H1 (cell line): ENCODE measurements at regions not wholly inside any gene's neighbourhood (a gene's known extent, or its start where the extent isn't known, plus 50 kb on each side); places are given as distances from the start of the nearest gene placed in this dataset.

Experiments
- HDAC2 ChIP-seq, 2 experiments: fragments of 300-600 bp in 1 of 2; sonication (generic) in 1 of 2; IDR thresholded peaks; 2 replicates each; pipeline ENCODE4 v1.6.1; 2011 to 2012; ENCODE audit warnings: low read depth in 2 of 2, low read length in 2 of 2, mild to moderate bottlenecking in 2 of 2, moderate library complexity in 2 of 2, borderline replicate concordance in 1 of 2, inconsistent platforms in 1 of 2
- TF ChIP-seq, protein P1 (sequence below): fragments of 300-600 bp; sonication (generic); IDR thresholded peaks from 2 replicates; pipeline ENCODE4 v1.7.1; 2012; ENCODE audit warnings: low read length, moderate library complexity, mild to moderate bottlenecking, inconsistent platforms; ENCODE audit not compliant: insufficient replicate concordance

DNA sequence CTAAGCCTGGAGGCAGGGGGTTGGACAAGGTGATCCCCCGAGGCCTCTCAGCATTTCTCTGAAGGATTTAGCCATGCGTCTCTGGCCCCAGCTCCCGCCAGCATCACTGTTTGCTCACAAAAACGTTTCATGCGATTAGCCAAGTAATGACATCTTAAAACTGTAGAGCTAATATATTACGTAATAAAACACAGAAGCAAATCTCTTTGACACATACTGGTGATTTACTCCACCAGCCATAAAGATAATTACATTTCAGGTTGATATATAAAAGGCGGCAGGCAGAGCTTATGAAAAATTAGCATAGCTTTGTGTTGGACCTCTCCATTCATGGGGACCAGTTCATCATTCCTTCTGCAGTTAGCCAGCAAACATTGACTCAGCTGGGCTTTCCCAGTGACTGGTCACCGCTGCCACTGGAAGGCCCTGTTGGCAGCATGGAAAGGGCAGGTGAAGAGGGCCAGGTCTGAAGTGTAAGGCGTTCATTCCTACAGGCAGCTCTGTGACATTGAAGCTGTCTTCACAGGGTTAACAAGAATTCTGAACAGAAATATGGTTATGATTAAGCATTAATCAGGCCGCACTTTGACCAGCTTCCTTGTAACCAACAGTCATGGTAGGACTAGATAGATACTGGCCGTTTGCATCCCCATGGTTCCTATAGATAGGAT is 150.3 kb downstream of the NECTIN1 start (continued):
- no peak for TF ChIP-seq HDAC2 (IDR thresholded peaks at IDR 0.05; ENCODE audit: borderline replicate concordance in 1 of 2, low read depth in 2 of 2, low read length in 2 of 2)
- TF ChIP-seq, protein P1, sequence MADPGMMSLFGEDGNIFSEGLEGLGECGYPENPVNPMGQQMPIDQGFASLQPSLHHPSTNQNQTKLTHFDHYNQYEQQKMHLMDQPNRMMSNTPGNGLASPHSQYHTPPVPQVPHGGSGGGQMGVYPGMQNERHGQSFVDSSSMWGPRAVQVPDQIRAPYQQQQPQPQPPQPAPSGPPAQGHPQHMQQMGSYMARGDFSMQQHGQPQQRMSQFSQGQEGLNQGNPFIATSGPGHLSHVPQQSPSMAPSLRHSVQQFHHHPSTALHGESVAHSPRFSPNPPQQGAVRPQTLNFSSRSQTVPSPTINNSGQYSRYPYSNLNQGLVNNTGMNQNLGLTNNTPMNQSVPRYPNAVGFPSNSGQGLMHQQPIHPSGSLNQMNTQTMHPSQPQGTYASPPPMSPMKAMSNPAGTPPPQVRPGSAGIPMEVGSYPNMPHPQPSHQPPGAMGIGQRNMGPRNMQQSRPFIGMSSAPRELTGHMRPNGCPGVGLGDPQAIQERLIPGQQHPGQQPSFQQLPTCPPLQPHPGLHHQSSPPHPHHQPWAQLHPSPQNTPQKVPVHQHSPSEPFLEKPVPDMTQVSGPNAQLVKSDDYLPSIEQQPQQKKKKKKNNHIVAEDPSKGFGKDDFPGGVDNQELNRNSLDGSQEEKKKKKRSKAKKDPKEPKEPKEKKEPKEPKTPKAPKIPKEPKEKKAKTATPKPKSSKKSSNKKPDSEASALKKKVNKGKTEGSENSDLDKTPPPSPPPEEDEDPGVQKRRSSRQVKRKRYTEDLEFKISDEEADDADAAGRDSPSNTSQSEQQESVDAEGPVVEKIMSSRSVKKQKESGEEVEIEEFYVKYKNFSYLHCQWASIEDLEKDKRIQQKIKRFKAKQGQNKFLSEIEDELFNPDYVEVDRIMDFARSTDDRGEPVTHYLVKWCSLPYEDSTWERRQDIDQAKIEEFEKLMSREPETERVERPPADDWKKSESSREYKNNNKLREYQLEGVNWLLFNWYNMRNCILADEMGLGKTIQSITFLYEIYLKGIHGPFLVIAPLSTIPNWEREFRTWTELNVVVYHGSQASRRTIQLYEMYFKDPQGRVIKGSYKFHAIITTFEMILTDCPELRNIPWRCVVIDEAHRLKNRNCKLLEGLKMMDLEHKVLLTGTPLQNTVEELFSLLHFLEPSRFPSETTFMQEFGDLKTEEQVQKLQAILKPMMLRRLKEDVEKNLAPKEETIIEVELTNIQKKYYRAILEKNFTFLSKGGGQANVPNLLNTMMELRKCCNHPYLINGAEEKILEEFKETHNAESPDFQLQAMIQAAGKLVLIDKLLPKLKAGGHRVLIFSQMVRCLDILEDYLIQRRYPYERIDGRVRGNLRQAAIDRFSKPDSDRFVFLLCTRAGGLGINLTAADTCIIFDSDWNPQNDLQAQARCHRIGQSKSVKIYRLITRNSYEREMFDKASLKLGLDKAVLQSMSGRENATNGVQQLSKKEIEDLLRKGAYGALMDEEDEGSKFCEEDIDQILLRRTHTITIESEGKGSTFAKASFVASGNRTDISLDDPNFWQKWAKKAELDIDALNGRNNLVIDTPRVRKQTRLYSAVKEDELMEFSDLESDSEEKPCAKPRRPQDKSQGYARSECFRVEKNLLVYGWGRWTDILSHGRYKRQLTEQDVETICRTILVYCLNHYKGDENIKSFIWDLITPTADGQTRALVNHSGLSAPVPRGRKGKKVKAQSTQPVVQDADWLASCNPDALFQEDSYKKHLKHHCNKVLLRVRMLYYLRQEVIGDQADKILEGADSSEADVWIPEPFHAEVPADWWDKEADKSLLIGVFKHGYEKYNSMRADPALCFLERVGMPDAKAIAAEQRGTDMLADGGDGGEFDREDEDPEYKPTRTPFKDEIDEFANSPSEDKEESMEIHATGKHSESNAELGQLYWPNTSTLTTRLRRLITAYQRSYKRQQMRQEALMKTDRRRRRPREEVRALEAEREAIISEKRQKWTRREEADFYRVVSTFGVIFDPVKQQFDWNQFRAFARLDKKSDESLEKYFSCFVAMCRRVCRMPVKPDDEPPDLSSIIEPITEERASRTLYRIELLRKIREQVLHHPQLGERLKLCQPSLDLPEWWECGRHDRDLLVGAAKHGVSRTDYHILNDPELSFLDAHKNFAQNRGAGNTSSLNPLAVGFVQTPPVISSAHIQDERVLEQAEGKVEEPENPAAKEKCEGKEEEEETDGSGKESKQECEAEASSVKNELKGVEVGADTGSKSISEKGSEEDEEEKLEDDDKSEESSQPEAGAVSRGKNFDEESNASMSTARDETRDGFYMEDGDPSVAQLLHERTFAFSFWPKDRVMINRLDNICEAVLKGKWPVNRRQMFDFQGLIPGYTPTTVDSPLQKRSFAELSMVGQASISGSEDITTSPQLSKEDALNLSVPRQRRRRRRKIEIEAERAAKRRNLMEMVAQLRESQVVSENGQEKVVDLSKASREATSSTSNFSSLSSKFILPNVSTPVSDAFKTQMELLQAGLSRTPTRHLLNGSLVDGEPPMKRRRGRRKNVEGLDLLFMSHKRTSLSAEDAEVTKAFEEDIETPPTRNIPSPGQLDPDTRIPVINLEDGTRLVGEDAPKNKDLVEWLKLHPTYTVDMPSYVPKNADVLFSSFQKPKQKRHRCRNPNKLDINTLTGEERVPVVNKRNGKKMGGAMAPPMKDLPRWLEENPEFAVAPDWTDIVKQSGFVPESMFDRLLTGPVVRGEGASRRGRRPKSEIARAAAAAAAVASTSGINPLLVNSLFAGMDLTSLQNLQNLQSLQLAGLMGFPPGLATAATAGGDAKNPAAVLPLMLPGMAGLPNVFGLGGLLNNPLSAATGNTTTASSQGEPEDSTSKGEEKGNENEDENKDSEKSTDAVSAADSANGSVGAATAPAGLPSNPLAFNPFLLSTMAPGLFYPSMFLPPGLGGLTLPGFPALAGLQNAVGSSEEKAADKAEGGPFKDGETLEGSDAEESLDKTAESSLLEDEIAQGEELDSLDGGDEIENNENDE, result no peak
- TF ChIP-seq, all 59 proteins: peak for 0
